GM23338 (cell line): ENCODE measurements at regions not wholly inside any gene's neighbourhood (a gene's known extent, or its start where the extent isn't known, plus 50 kb on each side); places are given as distances from the start of the nearest gene placed in this dataset.

Experiments
- EZH2 ChIP-seq: fragments of 200-600 bp; sonication (generic); IDR thresholded peaks from one replicate; pipeline ENCODE4 v1.8.0; 2017; ENCODE audit warnings: antibody characterized with exemption, mild to moderate bottlenecking, low read depth; ENCODE audit not compliant: unreplicated experiment
- POLR2AphosphoS5 ChIP-seq: IDR thresholded peaks from 2 replicates; pipeline ENCODE4 v1.6.1; 2016; ENCODE audit warnings: antibody characterized with exemption, low read depth
- STAT1 ChIP-seq: IDR thresholded peaks from one replicate; pipeline ENCODE4 v1.6.1; 2016; ENCODE audit warnings: antibody characterized with exemption; ENCODE audit not compliant: unreplicated experiment
- TF ChIP-seq, protein P1 (sequence below): IDR thresholded peaks from one replicate; pipeline ENCODE4 v1.6.1; 2018; ENCODE audit warnings: antibody characterized with exemption; ENCODE audit not compliant: unreplicated experiment
- TF ChIP-seq, protein P2 (sequence below), 2 experiments: fragments of 200-600 bp in 1 of 2; sonication (generic) in 1 of 2; conservative IDR thresholded peaks; 2 replicates each; pipeline versions ENCODE4 v1.5.1 to v1.6.1; 2016 to 2017; ENCODE audit warnings: antibody characterized with exemption in 2 of 2, low read depth in 2 of 2, mild to moderate bottlenecking in 2 of 2, moderate library complexity in 1 of 2

DNA sequence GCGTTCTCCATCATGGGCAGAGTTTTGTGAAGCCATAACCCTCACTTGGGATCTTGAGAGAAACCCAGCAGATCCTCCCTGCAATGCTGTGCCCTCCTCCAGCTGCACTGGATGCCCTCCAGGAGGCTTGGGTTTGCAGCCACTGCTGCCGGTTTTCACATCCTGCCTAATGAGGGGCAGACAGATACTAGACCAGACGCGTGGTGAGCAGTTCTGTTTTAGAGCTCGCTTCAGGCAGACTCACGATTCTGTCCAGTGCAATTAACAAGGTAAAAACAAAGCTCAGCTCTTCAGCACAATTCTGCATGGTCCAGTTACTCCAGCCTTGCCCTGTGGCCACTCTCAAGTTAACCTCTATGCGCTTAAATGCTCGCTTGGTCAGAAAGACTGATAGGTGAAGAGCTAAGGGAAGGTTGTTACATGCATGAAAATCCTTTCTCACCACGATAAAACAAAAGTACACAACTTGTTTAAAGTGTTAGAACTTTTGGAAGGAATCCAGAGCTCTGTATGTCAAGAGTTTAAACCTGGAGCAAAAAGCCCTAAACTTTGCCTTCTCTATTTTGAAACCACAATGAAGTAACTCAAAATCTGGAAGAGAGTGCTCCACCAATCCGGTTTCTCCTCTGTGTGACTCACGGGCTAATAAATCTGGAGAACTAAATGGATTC, 292.3 kb upstream of the FAT3 start:
- TF ChIP-seq, protein P1, sequence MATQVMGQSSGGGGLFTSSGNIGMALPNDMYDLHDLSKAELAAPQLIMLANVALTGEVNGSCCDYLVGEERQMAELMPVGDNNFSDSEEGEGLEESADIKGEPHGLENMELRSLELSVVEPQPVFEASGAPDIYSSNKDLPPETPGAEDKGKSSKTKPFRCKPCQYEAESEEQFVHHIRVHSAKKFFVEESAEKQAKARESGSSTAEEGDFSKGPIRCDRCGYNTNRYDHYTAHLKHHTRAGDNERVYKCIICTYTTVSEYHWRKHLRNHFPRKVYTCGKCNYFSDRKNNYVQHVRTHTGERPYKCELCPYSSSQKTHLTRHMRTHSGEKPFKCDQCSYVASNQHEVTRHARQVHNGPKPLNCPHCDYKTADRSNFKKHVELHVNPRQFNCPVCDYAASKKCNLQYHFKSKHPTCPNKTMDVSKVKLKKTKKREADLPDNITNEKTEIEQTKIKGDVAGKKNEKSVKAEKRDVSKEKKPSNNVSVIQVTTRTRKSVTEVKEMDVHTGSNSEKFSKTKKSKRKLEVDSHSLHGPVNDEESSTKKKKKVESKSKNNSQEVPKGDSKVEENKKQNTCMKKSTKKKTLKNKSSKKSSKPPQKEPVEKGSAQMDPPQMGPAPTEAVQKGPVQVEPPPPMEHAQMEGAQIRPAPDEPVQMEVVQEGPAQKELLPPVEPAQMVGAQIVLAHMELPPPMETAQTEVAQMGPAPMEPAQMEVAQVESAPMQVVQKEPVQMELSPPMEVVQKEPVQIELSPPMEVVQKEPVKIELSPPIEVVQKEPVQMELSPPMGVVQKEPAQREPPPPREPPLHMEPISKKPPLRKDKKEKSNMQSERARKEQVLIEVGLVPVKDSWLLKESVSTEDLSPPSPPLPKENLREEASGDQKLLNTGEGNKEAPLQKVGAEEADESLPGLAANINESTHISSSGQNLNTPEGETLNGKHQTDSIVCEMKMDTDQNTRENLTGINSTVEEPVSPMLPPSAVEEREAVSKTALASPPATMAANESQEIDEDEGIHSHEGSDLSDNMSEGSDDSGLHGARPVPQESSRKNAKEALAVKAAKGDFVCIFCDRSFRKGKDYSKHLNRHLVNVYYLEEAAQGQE: no peak
- TF ChIP-seq, protein P2, sequence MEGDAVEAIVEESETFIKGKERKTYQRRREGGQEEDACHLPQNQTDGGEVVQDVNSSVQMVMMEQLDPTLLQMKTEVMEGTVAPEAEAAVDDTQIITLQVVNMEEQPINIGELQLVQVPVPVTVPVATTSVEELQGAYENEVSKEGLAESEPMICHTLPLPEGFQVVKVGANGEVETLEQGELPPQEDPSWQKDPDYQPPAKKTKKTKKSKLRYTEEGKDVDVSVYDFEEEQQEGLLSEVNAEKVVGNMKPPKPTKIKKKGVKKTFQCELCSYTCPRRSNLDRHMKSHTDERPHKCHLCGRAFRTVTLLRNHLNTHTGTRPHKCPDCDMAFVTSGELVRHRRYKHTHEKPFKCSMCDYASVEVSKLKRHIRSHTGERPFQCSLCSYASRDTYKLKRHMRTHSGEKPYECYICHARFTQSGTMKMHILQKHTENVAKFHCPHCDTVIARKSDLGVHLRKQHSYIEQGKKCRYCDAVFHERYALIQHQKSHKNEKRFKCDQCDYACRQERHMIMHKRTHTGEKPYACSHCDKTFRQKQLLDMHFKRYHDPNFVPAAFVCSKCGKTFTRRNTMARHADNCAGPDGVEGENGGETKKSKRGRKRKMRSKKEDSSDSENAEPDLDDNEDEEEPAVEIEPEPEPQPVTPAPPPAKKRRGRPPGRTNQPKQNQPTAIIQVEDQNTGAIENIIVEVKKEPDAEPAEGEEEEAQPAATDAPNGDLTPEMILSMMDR (conservative IDR thresholded peaks at IDR 0.05; ENCODE audit: low read depth in 2 of 2): no peak
- TF ChIP-seq EZH2: no peak
- no peak for TF ChIP-seq POLR2AphosphoS5
- no peak for TF ChIP-seq STAT1
